ENCODE measurements at regions not wholly inside any gene's neighbourhood (a gene's known extent, or its start where the extent isn't known, plus 50 kb on each side); places are given as distances from the start of the nearest gene placed in this dataset.

DNA sequence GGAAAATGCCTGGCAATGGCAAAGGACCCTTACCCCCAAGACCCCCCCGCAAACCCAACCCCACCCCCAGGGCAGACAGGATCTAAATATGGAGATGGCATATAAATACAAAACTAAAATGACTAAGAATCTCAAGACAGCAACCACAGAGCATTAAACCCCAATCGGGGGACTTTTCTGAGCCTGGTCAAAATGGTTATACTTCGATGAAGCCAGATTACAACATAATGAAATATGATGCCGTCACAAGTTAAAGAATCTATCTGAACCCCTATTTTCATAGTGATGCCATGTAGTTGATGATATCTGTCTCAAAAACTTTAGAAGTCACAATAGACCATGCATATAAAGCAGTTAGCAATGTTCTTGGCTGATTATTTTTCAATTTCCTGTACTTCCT, 223.6 kb downstream of the CGGBP1 start:
- no peak for TF ChIP-seq POLR2A (IDR thresholded peaks at IDR 0.05; ENCODE audit: low read depth, low read length)
- no peak for TF ChIP-seq POLR2AphosphoS5 (IDR thresholded peaks at IDR 0.05; ENCODE audit: low read depth, low read length)
- no peak for TF ChIP-seq TAF1 (IDR thresholded peaks at IDR 0.05; ENCODE audit: borderline replicate concordance, low read depth, low read length)
